SIG-M5 treated with dmso at 0.1 percent for 504 hours (cell line): ENCODE measurements at regions not wholly inside any gene's neighbourhood (a gene's known extent, or its start where the extent isn't known, plus 50 kb on each side); places are given as distances from the start of the nearest gene placed in this dataset.

Source experiments
- DNase-seq: peaks from one replicate; lab custom pipeline; 2025; ENCODE audit not compliant: unreplicated experiment; lab: John Stamatoyannopoulos, UW

- no peak for DNase-seq
These were observed 52.1 kb upstream of the TEX13D start for GRCh38 chrX:124280294-124280902.

- DNase-seq, result no peak
These were observed 49.9 kb upstream of the TEX13D start for GRCh38 chrX:124282580-124282979.
